ENCODE measurements at regions not wholly inside any gene's neighbourhood (a gene's known extent, or its start where the extent isn't known, plus 50 kb on each side); places are given as distances from the start of the nearest gene placed in this dataset.

GRCh38 chr15:94740469-94740868 lies 509.1 kb downstream of the MCTP2 start:
- no peak for TF ChIP-seq ZNF565 (CRISPR knock-in tag; conservative IDR thresholded peaks at IDR 0.05; ENCODE audit: low read depth)
- TF ChIP-seq ZC3H10 (CRISPR knock-in tag; IDR thresholded peaks at IDR 0.05) = no peak
- no peak for TF ChIP-seq ISL1 (CRISPR knock-in tag; IDR thresholded peaks at IDR 0.05)
- TF ChIP-seq RARB (CRISPR knock-in tag; IDR thresholded peaks at IDR 0.05) = no peak
- no peak for TF ChIP-seq TCF4 (CRISPR knock-in tag; IDR thresholded peaks at IDR 0.05; ENCODE audit: borderline replicate concordance)
- no peak for TF ChIP-seq POU6F1 (CRISPR knock-in tag; IDR thresholded peaks at IDR 0.05; ENCODE audit: borderline replicate concordance, low read depth)
- no peak for TF ChIP-seq ZNF70 (CRISPR knock-in tag; IDR thresholded peaks at IDR 0.05)
- no peak for TF ChIP-seq PATZ1 (CRISPR knock-in tag; IDR thresholded peaks at IDR 0.05; ENCODE audit: borderline replicate concordance)
- no peak for TF ChIP-seq OSR1 (CRISPR knock-in tag; IDR thresholded peaks at IDR 0.05)
- TF ChIP-seq ZFP3 (CRISPR knock-in tag; IDR thresholded peaks at IDR 0.05) = no peak
- no peak for TF ChIP-seq TSHZ2 (CRISPR knock-in tag; IDR thresholded peaks at IDR 0.05)
- TF ChIP-seq CREB5 (CRISPR knock-in tag; IDR thresholded peaks at IDR 0.05; ENCODE audit: low read depth) = no peak
- no peak for ATAC-seq

GRCh38 chr15:94743668-94744067 lies 512.3 kb downstream of the MCTP2 start:
- ATAC-seq = no peak
- TF ChIP-seq ZNF565 (CRISPR knock-in tag; conservative IDR thresholded peaks at IDR 0.05; ENCODE audit: low read depth) (no peak), ZNF70 (CRISPR knock-in tag; IDR thresholded peaks at IDR 0.05) (no peak), BACH2 (CRISPR knock-in tag; IDR thresholded peaks at IDR 0.05; ENCODE audit: borderline replicate concordance) (no peak), ZC3H10 (CRISPR knock-in tag; IDR thresholded peaks at IDR 0.05) (no peak), RARB (CRISPR knock-in tag; IDR thresholded peaks at IDR 0.05) (no peak), TCF4 (CRISPR knock-in tag; IDR thresholded peaks at IDR 0.05; ENCODE audit: borderline replicate concordance) (no peak), ZFP30 (CRISPR knock-in tag; IDR thresholded peaks at IDR 0.05) (no peak), ZFP3 (CRISPR knock-in tag; IDR thresholded peaks at IDR 0.05) (no peak), ISL1 (CRISPR knock-in tag; IDR thresholded peaks at IDR 0.05) (no peak)

- no peak for ATAC-seq
- TF ChIP-seq ZNF8 (CRISPR knock-in tag; IDR thresholded peaks at IDR 0.05) = no peak
- no peak for TF ChIP-seq ZNF70 (CRISPR knock-in tag; IDR thresholded peaks at IDR 0.05)
- no peak for TF ChIP-seq OSR1 (CRISPR knock-in tag; IDR thresholded peaks at IDR 0.05)
- no peak for TF ChIP-seq CREB5 (CRISPR knock-in tag; IDR thresholded peaks at IDR 0.05; ENCODE audit: low read depth)
- no peak for TF ChIP-seq ZC3H10 (CRISPR knock-in tag; IDR thresholded peaks at IDR 0.05)
- TF ChIP-seq ARNTL (CRISPR knock-in tag; IDR thresholded peaks at IDR 0.05; ENCODE audit: borderline replicate concordance, low read depth) = no peak
- TF ChIP-seq ZFP30 (CRISPR knock-in tag; IDR thresholded peaks at IDR 0.05) = no peak
- no peak for TF ChIP-seq PPARA (CRISPR knock-in tag; IDR thresholded peaks at IDR 0.05; ENCODE audit: borderline replicate concordance)
- TF ChIP-seq GLIS3 (CRISPR knock-in tag; IDR thresholded peaks at IDR 0.05) = no peak
- TF ChIP-seq ZFP3 (CRISPR knock-in tag; IDR thresholded peaks at IDR 0.05) = no peak
- no peak for TF ChIP-seq PATZ1 (CRISPR knock-in tag; IDR thresholded peaks at IDR 0.05; ENCODE audit: borderline replicate concordance)
- no peak for TF ChIP-seq TOX (CRISPR knock-in tag; IDR thresholded peaks at IDR 0.05; ENCODE audit: borderline replicate concordance)
- TF ChIP-seq BACH2 (CRISPR knock-in tag; IDR thresholded peaks at IDR 0.05; ENCODE audit: borderline replicate concordance) = no peak
Observed at GRCh38 chr15:94744080-94744793, 512.9 kb downstream of the MCTP2 start.

Data from SK-N-SH treated with all-trans-retinoic acid at 6 μM for 48 hours (cell line).